GM12878 (cell line): ENCODE measurements at regions not wholly inside any gene's neighbourhood (a gene's known extent, or its start where the extent isn't known, plus 50 kb on each side); places are given as distances from the start of the nearest gene placed in this dataset.

ENCODE experiments used
- ATAC-seq: fragments of 200-7000 bp; cut with Tn5 transposase; 3 replicates; pipeline ENCODE4 v1.9.1; 2020; ENCODE audit warnings: mild to moderate bottlenecking, moderate library complexity
- BruUV-seq: library from RNA; stranded (reverse); fragments of 400-500 nt; replicated peaks from 2 replicates; lab custom pipeline; 2021; lab: Mats Ljungman, UMichigan
- CTCF ChIA-PET: fragments of 300-600 bp; sonication (Branson Sonifier 250); formaldehyde crosslinking; extraction: SDS; loops from one replicate; lab custom pipeline; 2021; ENCODE audit warnings: inconsistent platforms; lab: Yijun Ruan, JAX
- POLR2A ChIA-PET: fragments of 350-600 bp; formaldehyde crosslinking; extraction: SDS; loops from one replicate; lab custom pipeline; 2021; ENCODE audit warnings: inconsistent platforms; lab: Charles Lee
- RAD21 ChIA-PET: fragments of 300-600 bp; sonication (Branson Sonifier 250); formaldehyde crosslinking; loops from one replicate; lab custom pipeline; 2023; ENCODE audit warnings: antibody characterized with exemption; ENCODE audit not compliant: unreplicated experiment; lab: Charles Lee
- SMC1A ChIA-PET: fragments of 300-600 bp; sonication (Branson Sonifier 250); formaldehyde crosslinking; loops from one replicate; lab custom pipeline; 2023; ENCODE audit not compliant: unreplicated experiment, uncharacterized antibody; lab: Charles Lee
- DNase-seq: peaks from one replicate; pipeline ENCODE4 v3.0.0-alpha.2; 2011; ENCODE audit warnings: low read depth, low spot score
- FAIRE-seq: peaks from 3 replicates; lab custom pipeline; 2011; peaks lifted over from hg19 to GRCh38; lab: Jason Lieb, UNC
- H2AFZ ChIP-seq: 2 replicates; pipeline ENCODE4 v1.6.0; 2011; ENCODE audit warnings: low read depth, low read length, control low read depth; ENCODE audit not compliant: control insufficient read depth
- H3K27ac ChIP-seq: 2 replicates; pipeline ENCODE4 v1.5.1; 2011; ENCODE audit warnings: control low read depth; ENCODE audit not compliant: control insufficient read depth, insufficient read depth
- H3K27me3 ChIP-seq, 2 experiments: replicated peaks in 1 of 2; 2 replicates each; pipeline versions ENCODE4 v1.6.0 to v1.6.1; 2011; ENCODE audit warnings: low read length in 1 of 2; ENCODE audit not compliant: control insufficient read depth in 2 of 2, insufficient read depth in 2 of 2
- H3K36me3 ChIP-seq, 2 experiments: 2 replicates each; pipeline ENCODE4 v1.5.1; 2011; ENCODE audit warnings: low read length in 1 of 2; ENCODE audit not compliant: control insufficient read depth in 2 of 2, insufficient read depth in 2 of 2
- H3K4me1 ChIP-seq: 2 replicates; pipeline ENCODE4 v1.6.1; 2011; ENCODE audit warnings: mild to moderate bottlenecking, low read length, moderate library complexity, mixed read lengths; ENCODE audit not compliant: control insufficient read depth, insufficient read depth
- H3K4me2 ChIP-seq: 2 replicates; pipeline ENCODE4 v1.6.0; 2011; ENCODE audit warnings: control low read depth; ENCODE audit not compliant: control insufficient read depth, insufficient read depth
- H3K4me3 ChIP-seq: fragments of 200-600 bp; sonication (generic); 2 replicates; pipeline ENCODE4 v1.5.1; 2016
- H3K79me2 ChIP-seq: 2 replicates; pipeline ENCODE4 v1.6.0; 2011; ENCODE audit warnings: low read length; ENCODE audit not compliant: control insufficient read depth, insufficient read depth
- H3K9ac ChIP-seq: 2 replicates; pipeline ENCODE4 v1.8.0; 2011; ENCODE audit warnings: low read length, control low read depth, mixed read lengths; ENCODE audit not compliant: control insufficient read depth, insufficient read depth
- H3K9me3 ChIP-seq: replicated peaks from 3 replicates; pipeline ENCODE4 v1.5.1; 2011; ENCODE audit warnings: mild to moderate bottlenecking, low read length; ENCODE audit not compliant: control insufficient read depth, insufficient read depth
- H4K20me1 ChIP-seq: 2 replicates; pipeline ENCODE4 v1.6.0; 2011; ENCODE audit not compliant: control insufficient read depth, insufficient read depth
- BRCA1 ChIP-seq: IDR thresholded peaks from 2 replicates; pipeline ENCODE4 v1.6.1; 2011; ENCODE audit warnings: low read depth, low read length, improper control_type of control experiment
- CREB1 ChIP-seq: IDR thresholded peaks from 2 replicates; pipeline ENCODE4 v1.6.1; 2012; ENCODE audit warnings: low read depth, mild to moderate bottlenecking, inconsistent platforms
- FOXK2 ChIP-seq: fragments of 450-650 bp; IDR thresholded peaks from 2 replicates; pipeline ENCODE4 v1.6.1; 2017; ENCODE audit warnings: mild to moderate bottlenecking, moderate library complexity
- KAT2A ChIP-seq: conservative IDR thresholded peaks from 2 replicates; pipeline ENCODE4 v1.6.1; 2011; ENCODE audit warnings: low read depth, low read length; ENCODE audit not compliant: control insufficient read depth
- MXI1 ChIP-seq: fragments of 150-350 bp; IDR thresholded peaks from 2 replicates; pipeline ENCODE4 v1.6.1; 2011; ENCODE audit warnings: low read depth, mild to moderate bottlenecking, inconsistent platforms, low read length, improper control_type of control experiment
- TCF12 ChIP-seq: IDR thresholded peaks from 2 replicates; pipeline ENCODE4 v1.6.1; 2011; ENCODE audit warnings: low read depth, mild to moderate bottlenecking, low read length
- ZNF24 ChIP-seq: fragments of 450-650 bp; IDR thresholded peaks from 2 replicates; pipeline ENCODE4 v1.6.1; 2017; ENCODE audit warnings: antibody characterized with exemption, mild to moderate bottlenecking
- WGBS: methylation state at CpG from one replicate; pipeline ENCODE4 v1.1.6; 2016; ENCODE audit warnings: low lambda C conversion rate; ENCODE audit not compliant: insufficient replicate concordance, insufficient coverage; ENCODE audit errors: missing lambda C conversion rate; 5-methylcytosine and 5-hydroxymethylcytosine counted together
- in situ Hi-C: fragments of 300-500 bp; cut with MboI; formaldehyde crosslinking; loops from 9 replicates; pipeline ENCODE4 v1.14.3; 2018; ENCODE audit warnings: mixed read lengths
- intact Hi-C: fragments of 100-400 bp; cut with micrococcal nuclease; formaldehyde crosslinking; loops from one replicate; pipeline ENCODE4 v1.14.2; 2022; ENCODE audit not compliant: unreplicated experiment

DNA sequence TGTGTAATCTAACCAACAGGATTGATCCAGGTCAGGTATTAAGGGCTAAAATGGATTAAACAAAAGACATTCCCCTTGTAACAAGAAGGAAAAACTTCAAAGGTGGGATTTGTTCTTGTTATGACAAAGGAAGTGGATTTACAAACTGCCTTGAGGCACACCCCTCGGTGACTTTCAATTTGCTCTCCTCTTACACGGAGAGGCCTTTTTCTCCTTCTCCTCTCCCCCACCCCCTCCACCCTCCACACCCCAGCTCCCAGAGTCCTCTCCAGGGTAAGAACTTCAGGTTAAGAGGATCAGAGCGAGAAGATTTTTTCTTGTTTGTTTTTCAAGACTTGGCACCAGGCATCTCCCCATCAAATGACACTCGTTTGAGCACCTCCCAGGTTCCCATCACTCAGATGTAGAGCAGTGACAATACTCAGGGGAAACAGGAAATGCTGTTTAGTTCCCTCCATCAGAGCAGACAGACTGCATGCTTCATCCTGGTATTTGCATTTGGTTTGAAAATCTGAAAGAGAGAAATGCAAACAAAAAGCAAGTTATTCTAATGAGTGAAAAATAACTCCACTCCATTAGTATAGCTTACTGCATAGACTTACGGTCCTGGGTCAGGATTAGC lies 77.6 kb upstream of the TMEM260 start:
- no peak overlapping the region for H3K27ac ChIP-seq
- no peak overlapping the region for H2AFZ ChIP-seq
- no peaks in the 10 kb centered on the region for H3K9me3 ChIP-seq
- H3K27me3 ChIP-seq, result no peaks in the 10 kb centered on the region; a peak in 1 of 4 replicates
- WGBS, result 52% methylated on average over 5 of the region's 5 CpGs
- H3K9ac ChIP-seq, result no peak overlapping the region
- no peak for FAIRE-seq
- RAD21 ChIA-PET, result no interaction called here
- no peak for DNase-seq
- no peak overlapping the region for H3K4me3 ChIP-seq
- in situ Hi-C loops, result no loop called here
- H3K4me2 ChIP-seq, result no peak overlapping the region
- no peaks in the 10 kb centered on the region for H3K79me2 ChIP-seq
- CTCF ChIA-PET, result no interaction called here
- BruUV-seq, result no TSS peak
- H3K36me3 ChIP-seq, result no peaks in the 10 kb centered on the region
- TF ChIP-seq ZNF24, result no peak
- TF ChIP-seq CREB1, result no peak
- no peak for TF ChIP-seq BRCA1
- TF ChIP-seq TCF12, result no peak
- no peak for TF ChIP-seq KAT2A
- TF ChIP-seq MXI1, result no peak
- ATAC-seq, result no peak
- SMC1A ChIA-PET, result interaction anchor here (0.8 kb wide), 1 partner anchor 10 kb away, joined by 3 read pairs; no protein-coding TSS in a partner anchor
- POLR2A ChIA-PET, result no interaction called here
- intact Hi-C loops, result no loop called here
- H3K4me1 ChIP-seq, result no peaks in the 10 kb centered on the region
- no peaks in the 10 kb centered on the region for H4K20me1 ChIP-seq

DNA sequence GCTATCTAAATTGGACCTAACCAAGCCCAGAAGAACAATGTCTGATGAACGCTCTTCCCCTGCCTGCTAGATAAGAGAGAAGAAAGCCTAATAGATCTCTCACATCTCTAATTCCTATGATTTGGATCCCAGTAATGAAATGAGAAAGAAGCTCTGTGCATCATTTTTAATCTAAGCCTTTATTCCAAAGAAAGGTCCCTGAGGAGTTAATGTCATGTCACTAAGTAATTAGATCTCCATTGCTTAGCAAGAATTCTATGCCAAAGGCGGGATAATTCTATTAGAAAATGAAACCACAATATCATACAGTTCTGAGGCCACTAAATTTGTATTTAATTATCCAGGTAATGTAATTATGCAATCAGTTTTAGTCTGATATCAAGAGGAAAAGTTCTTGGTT lies 74.2 kb upstream of the TMEM260 start:
- BruUV-seq, result no TSS peak
- in situ Hi-C loops, result no loop called here
- RAD21 ChIA-PET, result no interaction called here

More for the DNA sequence above, 74.2 kb upstream of the TMEM260 start:
- H3K4me3 ChIP-seq, result no peak overlapping the region
- no peak for TF ChIP-seq FOXK2
- no peak overlapping the region for H3K4me2 ChIP-seq
- ChIA-PET CTCF (no interaction called here), SMC1A (interaction anchor here (1.5 kb wide), 1 partner anchor 15 kb away, joined by 4 read pairs; no protein-coding TSS in a partner anchor), POLR2A (no interaction called here)
- intact Hi-C loops, result no loop called here
- no peak for ATAC-seq
- H3K36me3 ChIP-seq, result no peaks in the 10 kb centered on the region
- 5% methylated on average over 2 of the region's 2 CpGs for WGBS
- no peak overlapping the region for H3K9ac ChIP-seq
- H3K9me3 ChIP-seq, result no peaks in the 10 kb centered on the region
- FAIRE-seq, result no peak
- no peaks in the 10 kb centered on the region for H3K79me2 ChIP-seq
- no peaks in the 10 kb centered on the region; a peak in 2 of 4 replicates for H3K27me3 ChIP-seq
- no peak overlapping the region for H3K27ac ChIP-seq
- no peaks in the 10 kb centered on the region for H4K20me1 ChIP-seq
- H2AFZ ChIP-seq, result no peak overlapping the region
- DNase-seq, result no peak
- H3K4me1 ChIP-seq, result no peaks in the 10 kb centered on the region
